ENCODE measurements at regions not wholly inside any gene's neighbourhood (a gene's known extent, or its start where the extent isn't known, plus 50 kb on each side); places are given as distances from the start of the nearest gene placed in this dataset.

- 69 to 80% methylated on average over 1 to 5 of the region's 5 CpGs for WGBS, 2 donors (ENCODE audit: low coverage in 1 of 2)
- TF ChIP-seq CTCF (IDR thresholded peaks at IDR 0.05): no peak
- no peak for TF ChIP-seq EP300 (IDR thresholded peaks at IDR 0.05; ENCODE audit: low read depth)
- TF ChIP-seq POLR2A (IDR thresholded peaks at IDR 0.05): no peak
- no peak for TF ChIP-seq POLR2AphosphoS5 (IDR thresholded peaks at IDR 0.05)
- Histone ChIP-seq H3K27ac (no peak overlapping the region), H3K36me3 (no peaks in the 10 kb centered on the region), H3K9me3 (no peaks in the 10 kb centered on the region), H3K4me3 (no peak overlapping the region), H3K27me3 (no peaks in the 10 kb centered on the region), H3K4me1 (peaks cover 0 to 9% (median 0%) of the 10 kb centered on the region in 4 donors)
- intact Hi-C loops (cut with DNase I; ENCODE audit: low total_unique reads): no loop called here
- in situ Hi-C loops (cut with MboI; ENCODE audit: low pct_ligation_motif_present in 1 of 4, low pct_unique_long_range_greater_than_20kb in 1 of 4, low sequenced_read_pairs in 3 of 4): loop anchor here in 1 of 4 donors (25.0 kb wide), 1 partner anchor 121 kb away; no protein-coding TSS in a partner anchor
- no peak for DNase-seq
Measured at GRCh38 chr2:234258562-234259141, 208.2 kb downstream of the SPP2 start.

GRCh38 chr2:234257859-234258561 is 207.5 kb downstream of the SPP2 start:
- TF ChIP-seq CTCF (IDR thresholded peaks at IDR 0.05) (peak; percentile 22 to 56 (median 43)), POLR2AphosphoS5 (IDR thresholded peaks at IDR 0.05) (no peak)
- 37 to 73% methylated on average over 2 to 10 of the region's 10 CpGs for WGBS, 2 donors (ENCODE audit: low coverage in 1 of 2)
- H3K27ac ChIP-seq: no peak overlapping the region
- H3K4me1 ChIP-seq: peaks cover 0 to 9% (median 0%) of the 10 kb centered on the region in 4 donors
- no peak overlapping the region for H3K4me3 ChIP-seq
- no peaks in the 10 kb centered on the region for H3K27me3 ChIP-seq
- H3K9me3 ChIP-seq: no peaks in the 10 kb centered on the region
- intact Hi-C loops (cut with DNase I; ENCODE audit: low total_unique reads): no loop called here
- no peaks in the 10 kb centered on the region for H3K36me3 ChIP-seq
- peak; percentile 66 for DNase-seq
- in situ Hi-C loops (cut with MboI; ENCODE audit: low pct_ligation_motif_present in 1 of 4, low pct_unique_long_range_greater_than_20kb in 1 of 4, low sequenced_read_pairs in 3 of 4): loop anchor here in 1 of 4 donors (25.0 kb wide), 1 partner anchor 121 kb away; no protein-coding TSS in a partner anchor

DNA sequence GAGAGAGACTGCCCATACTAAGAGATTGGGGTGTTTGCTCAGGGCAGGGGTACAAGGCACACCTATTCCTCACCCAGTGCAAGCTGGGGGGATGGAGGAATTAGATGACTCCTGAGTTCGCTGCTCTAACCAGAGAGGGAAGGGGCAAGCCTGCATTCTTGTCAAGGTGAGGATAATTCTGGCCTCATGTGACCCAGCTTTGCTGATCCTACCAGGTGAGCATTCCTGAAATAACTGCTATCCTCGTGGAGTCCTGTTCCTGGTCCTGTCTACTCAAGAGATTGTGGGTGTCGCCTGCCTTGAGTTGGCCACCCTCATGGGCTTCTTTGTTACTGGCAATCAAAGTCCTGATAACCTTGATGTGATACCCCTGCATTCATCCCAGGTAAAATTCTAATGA is 206.0 kb downstream of the SPP2 start:
- Histone ChIP-seq H3K4me3 (no peak overlapping the region), H3K27me3 (no peaks in the 10 kb centered on the region), H3K4me1 (peaks cover 0 to 15% (median 5%) of the 10 kb centered on the region in 4 donors), H3K27ac (no peak overlapping the region), H3K9me3 (no peaks in the 10 kb centered on the region), H3K36me3 (no peaks in the 10 kb centered on the region)
- no peak for TF ChIP-seq CTCF (IDR thresholded peaks at IDR 0.05)
- TF ChIP-seq POLR2A (IDR thresholded peaks at IDR 0.05): no peak
- no peak for TF ChIP-seq POLR2AphosphoS5 (IDR thresholded peaks at IDR 0.05)
- no peak for TF ChIP-seq EP300 (IDR thresholded peaks at IDR 0.05; ENCODE audit: low read depth)
- WGBS, 2 donors (ENCODE audit: low coverage in 1 of 2): 56 to 86% methylated on average over 1 to 3 of the region's 3 CpGs
- in situ Hi-C loops (cut with MboI; ENCODE audit: low pct_ligation_motif_present in 1 of 4, low pct_unique_long_range_greater_than_20kb in 1 of 4, low sequenced_read_pairs in 3 of 4) (loop anchor here in 1 of 4 donors (25.0 kb wide), 1 partner anchor 119 kb away; no protein-coding TSS in a partner anchor), intact Hi-C loops (cut with DNase I; ENCODE audit: low total_unique reads) (no loop called here)
- DNase-seq: no peak

- Histone ChIP-seq H3K27me3 (peaks cover 3% of the 10 kb centered on the region), H3K9me3 (no peaks in the 10 kb centered on the region), H3K4me1 (peaks cover 0 to 15% (median 6%) of the 10 kb centered on the region in 4 donors), H3K36me3 (no peaks in the 10 kb centered on the region), H3K4me3 (no peak overlapping the region), H3K27ac (no peak overlapping the region)
- WGBS, 2 donors (ENCODE audit: low coverage in 1 of 2): 66 to 81% methylated on average over 5 of the region's 5 CpGs
- TF ChIP-seq EP300 (IDR thresholded peaks at IDR 0.05; ENCODE audit: low read depth) (no peak), CTCF (IDR thresholded peaks at IDR 0.05) (no peak), POLR2A (IDR thresholded peaks at IDR 0.05) (no peak), POLR2AphosphoS5 (IDR thresholded peaks at IDR 0.05) (no peak)
- intact Hi-C loops (cut with DNase I; ENCODE audit: low total_unique reads): no loop called here
- in situ Hi-C loops (cut with MboI; ENCODE audit: low pct_ligation_motif_present in 1 of 4, low pct_unique_long_range_greater_than_20kb in 1 of 4, low sequenced_read_pairs in 3 of 4): loop anchor here in 1 of 4 donors (25.0 kb wide), 1 partner anchor 118 kb away; no protein-coding TSS in a partner anchor
- no peak for DNase-seq
Measured at GRCh38 chr2:234254783-234255521, 204.4 kb downstream of the SPP2 start.

All from transverse colon (tissue), 4 donors.